ENCODE measurements at regions not wholly inside any gene's neighbourhood (a gene's known extent, or its start where the extent isn't known, plus 50 kb on each side); places are given as distances from the start of the nearest gene placed in this dataset.

DNA sequence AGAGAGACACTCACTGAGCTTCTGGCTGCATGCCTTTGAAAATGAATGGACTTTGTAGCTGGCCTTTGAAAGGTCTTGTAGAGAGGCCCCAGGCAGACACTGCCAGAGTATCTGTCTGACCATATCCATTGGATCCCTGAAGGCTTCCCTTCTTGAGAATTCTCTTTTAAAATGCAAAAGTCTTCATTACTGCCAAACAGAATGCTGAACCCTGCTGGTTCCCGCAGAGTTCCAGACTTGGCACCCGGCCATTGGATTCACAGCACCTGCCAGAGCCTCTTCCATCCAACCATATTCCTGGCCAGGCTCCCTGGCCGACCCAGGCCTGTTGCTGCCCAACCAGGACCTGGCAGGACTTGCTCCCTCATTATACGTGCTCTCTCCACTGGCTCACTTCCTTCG, 182.5 kb downstream of the GXYLT1 start:
- Histone ChIP-seq H3K27ac (ENCODE audit: low read length) (no peak overlapping the region), H3K4me1 (ENCODE audit: control insufficient read depth, low read depth, low read length) (no peaks in the 10 kb centered on the region), H3K36me3 (ENCODE audit: control insufficient read depth, low read depth, low read length) (no peaks in the 10 kb centered on the region), H3K27me3 (ENCODE audit: control insufficient read depth, insufficient read depth, low read length) (no peaks in the 10 kb centered on the region), H3K4me3 (ENCODE audit: low read length) (no peak overlapping the region), H3K9me3 (ENCODE audit: control insufficient read depth, low read depth, low read length) (no peaks in the 10 kb centered on the region), H3K9ac (ENCODE audit: low read length) (no peak overlapping the region)

DNA sequence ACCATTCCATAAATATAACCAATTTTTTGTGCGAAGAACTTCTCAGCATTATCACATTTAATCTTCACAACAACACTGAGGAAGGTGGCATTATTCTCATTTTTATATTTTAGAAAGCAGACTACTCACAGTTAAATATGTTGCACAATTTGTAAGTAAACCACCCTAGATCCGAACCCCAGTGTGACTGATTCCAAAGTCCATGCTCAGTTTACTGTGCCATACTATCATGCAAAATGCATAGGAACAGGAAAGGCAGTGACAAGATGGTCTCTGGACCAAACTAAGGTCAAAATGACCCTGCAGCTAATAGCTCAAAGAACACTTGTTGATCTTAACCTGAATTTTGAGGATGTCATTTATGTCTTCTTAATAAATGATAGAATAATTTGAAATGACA, 185.4 kb downstream of the GXYLT1 start:
- no peaks in the 10 kb centered on the region for H3K4me1 ChIP-seq (ENCODE audit: control insufficient read depth, low read depth, low read length)
- H3K27ac ChIP-seq (ENCODE audit: low read length) = no peak overlapping the region
- H3K4me3 ChIP-seq (ENCODE audit: low read length) = no peak overlapping the region
- no peak overlapping the region for H3K9ac ChIP-seq (ENCODE audit: low read length)
- H3K27me3 ChIP-seq (ENCODE audit: control insufficient read depth, insufficient read depth, low read length) = no peaks in the 10 kb centered on the region
- no peaks in the 10 kb centered on the region for H3K36me3 ChIP-seq (ENCODE audit: control insufficient read depth, low read depth, low read length)
- no peaks in the 10 kb centered on the region for H3K9me3 ChIP-seq (ENCODE audit: control insufficient read depth, low read depth, low read length)

DNA sequence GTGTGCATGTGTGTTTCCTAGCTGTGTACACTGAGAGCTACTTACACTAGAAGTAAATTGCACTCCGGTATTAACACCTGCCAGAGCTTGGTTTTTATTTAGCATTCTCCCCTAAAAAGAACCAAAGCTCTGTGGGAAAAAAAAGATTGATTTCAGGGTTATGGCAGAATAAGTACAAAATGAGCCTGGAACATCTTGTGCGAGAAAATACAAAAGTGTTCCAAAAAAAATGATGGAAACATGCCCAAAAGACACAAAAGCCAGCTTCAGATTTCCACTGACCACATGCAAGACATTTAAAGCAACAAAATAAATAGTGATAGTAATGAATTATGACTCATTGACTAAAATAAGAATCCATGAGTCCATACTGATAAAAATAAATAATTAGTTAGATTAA, 188.3 kb downstream of the GXYLT1 start:
- Histone ChIP-seq H3K9ac (ENCODE audit: low read length) (no peak overlapping the region), H3K4me1 (ENCODE audit: control insufficient read depth, low read depth, low read length) (no peaks in the 10 kb centered on the region), H3K36me3 (ENCODE audit: control insufficient read depth, low read depth, low read length) (no peaks in the 10 kb centered on the region)

DNA sequence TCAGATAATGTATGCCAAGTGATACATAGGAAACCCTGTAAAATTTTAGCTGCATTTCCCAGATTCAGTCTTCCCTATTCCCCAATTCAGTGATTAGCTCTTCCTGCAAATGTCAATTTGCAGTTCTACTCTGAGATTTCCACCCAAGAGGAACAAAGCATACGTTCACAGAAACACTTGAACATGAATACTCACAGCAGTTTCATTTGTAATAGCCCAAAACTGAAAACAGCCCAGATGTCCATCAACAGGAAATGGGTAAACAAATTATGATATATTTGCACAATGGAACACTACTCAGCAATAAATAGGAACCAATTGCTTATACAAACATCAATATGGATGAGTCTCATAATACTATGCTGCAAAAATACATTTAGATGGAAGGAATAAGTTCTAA, 194.2 kb downstream of the GXYLT1 start:
- Histone ChIP-seq H3K27me3 (ENCODE audit: control insufficient read depth, insufficient read depth, low read length) (no peaks in the 10 kb centered on the region), H3K9ac (ENCODE audit: low read length) (no peak overlapping the region), H3K9me3 (ENCODE audit: control insufficient read depth, low read depth, low read length) (peaks cover 11% of the 10 kb centered on the region), H3K4me3 (ENCODE audit: low read length) (no peak overlapping the region), H3K4me1 (ENCODE audit: control insufficient read depth, low read depth, low read length) (no peaks in the 10 kb centered on the region), H3K27ac (ENCODE audit: low read length) (no peak overlapping the region), H3K36me3 (ENCODE audit: control insufficient read depth, low read depth, low read length) (no peaks in the 10 kb centered on the region)

More for the DNA sequence above, 188.3 kb downstream of the GXYLT1 start:
- no peak overlapping the region for H3K4me3 ChIP-seq (ENCODE audit: low read length)
- no peaks in the 10 kb centered on the region for H3K9me3 ChIP-seq (ENCODE audit: control insufficient read depth, low read depth, low read length)
- no peaks in the 10 kb centered on the region for H3K27me3 ChIP-seq (ENCODE audit: control insufficient read depth, insufficient read depth, low read length)
- no peak overlapping the region for H3K27ac ChIP-seq (ENCODE audit: low read length)

DNA sequence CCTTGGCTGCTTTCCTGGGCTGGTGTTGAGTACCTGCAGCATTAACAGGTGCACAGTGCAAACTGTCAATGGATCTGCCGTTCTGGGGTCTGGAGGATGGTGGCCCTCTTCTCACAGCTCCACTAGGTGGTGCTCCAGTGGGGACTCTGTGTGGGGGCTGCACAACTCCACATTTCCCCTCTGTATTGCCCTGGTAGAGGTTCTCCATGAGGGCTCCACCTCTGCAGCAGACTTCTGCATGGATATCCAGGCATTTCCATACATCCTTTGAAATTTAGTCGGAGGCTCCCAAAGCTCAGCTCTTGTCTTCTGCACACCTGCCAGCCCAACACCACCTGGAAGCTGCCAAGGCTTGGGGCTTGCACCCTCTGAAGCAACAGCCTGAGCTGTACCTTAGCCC, 198.6 kb downstream of the GXYLT1 start:
- Histone ChIP-seq H3K4me3 (ENCODE audit: low read length) (no peak overlapping the region), H3K36me3 (ENCODE audit: control insufficient read depth, low read depth, low read length) (no peaks in the 10 kb centered on the region), H3K4me1 (ENCODE audit: control insufficient read depth, low read depth, low read length) (no peaks in the 10 kb centered on the region), H3K9me3 (ENCODE audit: control insufficient read depth, low read depth, low read length) (peaks cover 16% of the 10 kb centered on the region), H3K27ac (ENCODE audit: low read length) (no peak overlapping the region), H3K9ac (ENCODE audit: low read length) (no peak overlapping the region), H3K27me3 (ENCODE audit: control insufficient read depth, insufficient read depth, low read length) (no peaks in the 10 kb centered on the region)

DNA sequence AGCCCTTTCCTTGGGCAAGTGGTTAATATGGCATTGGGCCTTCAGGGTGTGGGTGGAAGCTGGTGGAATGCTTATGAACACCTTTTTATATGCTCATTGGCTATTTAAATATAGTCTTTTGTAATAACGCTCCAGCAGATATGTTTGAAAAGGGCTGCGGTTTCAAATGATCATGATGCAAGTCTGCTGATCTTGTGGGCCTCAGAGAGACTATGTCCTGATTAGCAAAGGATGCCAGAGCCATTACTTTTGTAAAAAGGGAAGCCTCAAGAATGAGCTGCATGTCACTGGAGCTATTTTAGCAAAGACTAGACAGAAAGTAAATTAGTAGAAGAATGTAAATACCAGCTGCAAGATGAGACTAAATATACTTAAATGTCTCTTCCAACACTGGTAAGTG, 200.5 kb downstream of the GXYLT1 start:
- Histone ChIP-seq H3K27me3 (ENCODE audit: control insufficient read depth, insufficient read depth, low read length) (no peaks in the 10 kb centered on the region), H3K27ac (ENCODE audit: low read length) (no peak overlapping the region), H3K9me3 (ENCODE audit: control insufficient read depth, low read depth, low read length) (peaks cover 16% of the 10 kb centered on the region), H3K9ac (ENCODE audit: low read length) (no peak overlapping the region), H3K4me3 (ENCODE audit: low read length) (no peak overlapping the region), H3K36me3 (ENCODE audit: control insufficient read depth, low read depth, low read length) (no peaks in the 10 kb centered on the region), H3K4me1 (ENCODE audit: control insufficient read depth, low read depth, low read length) (no peaks in the 10 kb centered on the region)

DNA sequence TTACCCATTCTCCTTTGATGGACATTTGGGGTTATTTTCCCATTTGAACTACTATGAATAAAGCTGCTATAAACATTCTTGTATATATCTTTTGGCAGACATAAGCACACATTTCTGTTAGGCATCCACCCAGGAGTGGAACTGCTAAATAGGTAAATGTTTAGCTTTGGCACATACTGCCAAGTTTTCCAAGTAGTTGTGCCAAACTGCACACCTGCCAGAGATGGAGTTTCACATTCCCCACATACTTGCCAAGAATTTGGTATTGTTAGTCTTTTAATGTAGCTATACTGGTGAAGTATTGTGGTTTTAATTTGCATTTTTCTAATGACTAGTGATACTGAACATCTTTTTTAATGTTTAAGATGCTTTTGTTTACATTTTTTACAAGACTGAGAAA, 201.0 kb downstream of the GXYLT1 start:
- Histone ChIP-seq H3K9ac (ENCODE audit: low read length) (no peak overlapping the region), H3K4me3 (ENCODE audit: low read length) (no peak overlapping the region), H3K9me3 (ENCODE audit: control insufficient read depth, low read depth, low read length) (peaks cover 16% of the 10 kb centered on the region)

DNA sequence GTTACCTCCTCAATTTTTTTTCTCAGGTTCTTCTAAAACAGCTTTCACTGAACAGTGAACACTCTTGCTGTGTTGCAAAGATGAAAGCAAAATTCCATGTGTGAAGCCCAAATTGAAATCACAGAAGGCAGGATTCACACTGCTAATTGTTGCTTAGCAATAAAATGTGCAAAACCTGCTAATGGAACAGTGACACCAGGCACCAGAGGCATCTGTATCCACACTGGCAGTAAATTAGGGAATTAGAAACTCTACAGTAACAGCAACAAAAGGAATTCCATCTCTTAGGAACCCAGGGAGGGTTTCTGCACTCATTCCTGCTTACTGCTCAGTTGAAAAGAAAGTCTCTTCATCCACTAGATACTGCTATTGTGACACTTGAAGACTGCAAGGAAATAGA, 202.3 kb downstream of the GXYLT1 start:
- Histone ChIP-seq H3K9me3 (ENCODE audit: control insufficient read depth, low read depth, low read length) (peaks cover 16% of the 10 kb centered on the region), H3K4me3 (ENCODE audit: low read length) (no peak overlapping the region), H3K27ac (ENCODE audit: low read length) (no peak overlapping the region), H3K27me3 (ENCODE audit: control insufficient read depth, insufficient read depth, low read length) (no peaks in the 10 kb centered on the region), H3K36me3 (ENCODE audit: control insufficient read depth, low read depth, low read length) (no peaks in the 10 kb centered on the region), H3K9ac (ENCODE audit: low read length) (no peak overlapping the region), H3K4me1 (ENCODE audit: control insufficient read depth, low read depth, low read length) (no peaks in the 10 kb centered on the region)

More for the DNA sequence above, 201.0 kb downstream of the GXYLT1 start:
- Histone ChIP-seq H3K27ac (ENCODE audit: low read length) (no peak overlapping the region), H3K36me3 (ENCODE audit: control insufficient read depth, low read depth, low read length) (no peaks in the 10 kb centered on the region), H3K27me3 (ENCODE audit: control insufficient read depth, insufficient read depth, low read length) (no peaks in the 10 kb centered on the region), H3K4me1 (ENCODE audit: control insufficient read depth, low read depth, low read length) (no peaks in the 10 kb centered on the region)

DNA sequence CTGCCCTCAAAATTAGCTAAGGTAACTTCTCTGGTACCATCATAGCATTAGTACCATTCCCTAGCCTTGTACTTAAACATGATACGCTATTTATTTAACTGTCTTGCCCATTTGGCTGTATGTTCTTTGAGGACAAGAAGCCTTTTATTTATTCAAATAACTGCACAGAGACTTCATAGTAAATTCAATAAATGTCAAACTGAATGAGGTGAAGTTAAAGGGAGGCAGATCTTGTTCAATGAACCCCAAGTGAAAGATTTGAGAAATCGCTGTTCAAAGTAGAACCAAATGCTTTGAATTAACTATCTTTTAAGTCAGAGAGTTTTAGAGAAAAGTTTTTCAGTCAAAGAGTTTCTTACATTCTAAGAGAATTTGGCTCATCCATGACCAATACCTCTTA, 203.6 kb downstream of the GXYLT1 start:
- Histone ChIP-seq H3K36me3 (ENCODE audit: control insufficient read depth, low read depth, low read length) (no peaks in the 10 kb centered on the region), H3K4me1 (ENCODE audit: control insufficient read depth, low read depth, low read length) (no peaks in the 10 kb centered on the region), H3K27ac (ENCODE audit: low read length) (no peak overlapping the region), H3K9me3 (ENCODE audit: control insufficient read depth, low read depth, low read length) (peaks cover 9% of the 10 kb centered on the region), H3K9ac (ENCODE audit: low read length) (no peak overlapping the region), H3K27me3 (ENCODE audit: control insufficient read depth, insufficient read depth, low read length) (peaks cover 12% of the 10 kb centered on the region), H3K4me3 (ENCODE audit: low read length) (no peak overlapping the region)

DNA sequence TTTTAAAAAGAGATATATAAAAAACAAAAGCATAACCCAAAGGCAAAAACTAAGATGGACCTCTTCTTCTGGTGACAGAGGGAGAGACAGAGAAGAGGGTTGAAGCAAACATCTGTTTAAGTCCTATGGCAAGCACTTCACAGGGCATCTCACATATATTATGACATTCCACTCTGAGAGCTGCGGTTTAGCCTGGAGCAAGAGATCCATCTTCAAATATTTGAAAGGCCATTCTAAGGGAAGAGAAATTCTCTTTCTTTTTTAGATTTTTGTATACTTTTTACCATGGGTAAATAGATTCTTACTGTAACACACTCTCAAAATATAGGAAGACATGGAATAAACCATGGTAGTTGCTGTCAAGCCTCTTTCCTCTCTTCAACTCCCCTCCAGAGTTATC, 204.1 kb downstream of the GXYLT1 start:
- Histone ChIP-seq H3K36me3 (ENCODE audit: control insufficient read depth, low read depth, low read length) (no peaks in the 10 kb centered on the region), H3K27ac (ENCODE audit: low read length) (no peak overlapping the region), H3K9ac (ENCODE audit: low read length) (no peak overlapping the region), H3K4me3 (ENCODE audit: low read length) (no peak overlapping the region), H3K9me3 (ENCODE audit: control insufficient read depth, low read depth, low read length) (peaks cover 5% of the 10 kb centered on the region), H3K27me3 (ENCODE audit: control insufficient read depth, insufficient read depth, low read length) (peaks cover 17% of the 10 kb centered on the region), H3K4me1 (ENCODE audit: control insufficient read depth, low read depth, low read length) (no peaks in the 10 kb centered on the region)

DNA sequence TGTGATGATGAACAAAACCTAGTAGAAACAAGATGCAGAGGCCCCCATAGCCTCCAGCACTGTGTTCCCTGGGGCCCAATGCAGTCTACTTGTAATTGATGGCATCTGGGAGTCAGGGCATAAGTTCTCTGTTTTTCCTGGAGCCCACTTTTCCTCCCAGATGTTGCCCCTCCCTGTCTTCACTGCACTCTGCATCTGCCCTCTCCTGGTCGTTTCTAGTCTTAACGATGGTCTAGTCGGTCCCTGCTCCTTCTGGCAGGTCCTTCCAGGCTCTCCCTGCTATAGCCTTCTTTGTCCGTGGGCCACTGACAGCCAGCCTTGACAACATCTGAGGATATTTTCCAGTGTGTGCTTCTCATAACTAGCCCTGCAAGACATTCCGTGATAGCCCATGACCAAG, 208.3 kb downstream of the GXYLT1 start:
- Histone ChIP-seq H3K36me3 (ENCODE audit: control insufficient read depth, low read depth, low read length) (no peaks in the 10 kb centered on the region), H3K4me3 (ENCODE audit: low read length) (no peak overlapping the region), H3K27me3 (ENCODE audit: control insufficient read depth, insufficient read depth, low read length) (peaks cover 45% of the 10 kb centered on the region)

DNA sequence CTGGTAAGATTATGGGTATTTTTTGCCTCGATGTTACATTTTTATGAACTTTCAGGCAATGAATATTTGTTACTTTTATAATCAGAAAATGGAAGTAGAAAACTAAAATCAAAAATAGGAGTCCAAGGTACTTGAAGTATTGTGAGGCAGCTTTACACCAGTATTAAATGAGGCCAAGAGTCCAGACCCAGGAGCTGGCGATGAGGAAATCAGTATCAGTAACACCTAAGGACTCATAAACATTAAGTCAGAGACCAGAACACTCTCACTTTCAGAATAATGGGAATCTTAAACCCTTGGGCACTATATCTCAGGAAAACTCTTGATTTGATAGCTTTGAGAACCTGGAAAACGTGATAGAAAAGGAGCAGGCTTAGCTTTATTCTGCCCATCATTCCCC, 208.8 kb downstream of the GXYLT1 start:
- peaks cover 49% of the 10 kb centered on the region for H3K27me3 ChIP-seq (ENCODE audit: control insufficient read depth, insufficient read depth, low read length)
- no peaks in the 10 kb centered on the region for H3K9me3 ChIP-seq (ENCODE audit: control insufficient read depth, low read depth, low read length)

More for the DNA sequence above, 208.3 kb downstream of the GXYLT1 start:
- H3K9ac ChIP-seq (ENCODE audit: low read length) = no peak overlapping the region
- no peaks in the 10 kb centered on the region for H3K9me3 ChIP-seq (ENCODE audit: control insufficient read depth, low read depth, low read length)
- no peak overlapping the region for H3K27ac ChIP-seq (ENCODE audit: low read length)
- peaks cover 8% of the 10 kb centered on the region for H3K4me1 ChIP-seq (ENCODE audit: control insufficient read depth, low read depth, low read length)

More for the DNA sequence above, 208.8 kb downstream of the GXYLT1 start:
- Histone ChIP-seq H3K27ac (ENCODE audit: low read length) (no peak overlapping the region), H3K4me1 (ENCODE audit: control insufficient read depth, low read depth, low read length) (peaks cover 8% of the 10 kb centered on the region), H3K4me3 (ENCODE audit: low read length) (no peak overlapping the region), H3K36me3 (ENCODE audit: control insufficient read depth, low read depth, low read length) (no peaks in the 10 kb centered on the region), H3K9ac (ENCODE audit: low read length) (no peak overlapping the region)
